DMS79 (cell line): ENCODE measurements at regions not wholly inside any gene's neighbourhood (a gene's known extent, or its start where the extent isn't known, plus 50 kb on each side); places are given as distances from the start of the nearest gene placed in this dataset.
"Not testable (repeated sequence)": the region's sequence is repeated elsewhere in the genome, so short reads cannot be mapped to it uniquely, and the experiment has no call there.

ENCODE experiments used
- DNase-seq: peaks from one replicate; lab custom pipeline; 2025; lab: John Stamatoyannopoulos, UW

DNA sequence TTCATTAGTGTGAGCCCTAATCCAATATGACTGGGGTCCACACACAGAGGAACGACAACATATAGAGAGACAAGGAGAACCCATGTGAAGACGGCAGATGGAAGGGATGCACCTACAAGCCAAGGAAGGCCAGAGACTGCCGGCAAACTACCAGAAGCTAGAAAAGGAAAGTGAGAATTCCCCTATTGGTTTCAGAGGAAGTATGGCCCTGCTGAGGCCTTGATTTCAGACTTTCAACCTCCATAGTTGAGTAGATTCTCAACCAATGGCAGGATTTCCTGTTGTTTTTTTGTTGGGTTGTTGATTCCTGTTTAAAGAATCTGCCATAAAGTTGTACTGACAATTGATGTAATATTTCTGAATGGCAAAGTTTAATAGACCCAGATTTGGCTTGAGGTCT is 241.5 kb downstream of the SATB2 start:
- DNase-seq, result no peak

DNA sequence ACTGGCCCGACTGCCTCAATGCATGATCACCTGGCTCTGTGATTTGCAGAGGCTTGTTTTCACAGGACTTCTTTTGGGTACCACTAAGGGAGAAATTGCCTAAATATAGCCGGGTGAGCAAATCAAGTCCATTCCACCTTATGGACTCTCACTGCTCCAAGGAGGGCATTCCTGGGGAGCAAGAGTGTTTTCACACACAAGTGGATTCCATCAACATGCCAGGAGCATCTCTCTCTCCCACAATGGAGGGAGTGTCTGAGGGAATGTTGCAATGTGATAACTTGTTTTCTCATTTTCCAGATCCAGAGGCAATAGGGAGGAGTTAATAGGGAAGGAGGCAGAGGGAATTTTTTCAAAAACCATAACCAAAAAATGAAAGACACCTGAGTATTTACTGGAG is 250.7 kb downstream of the SATB2 start:
- no peak for DNase-seq

DNA sequence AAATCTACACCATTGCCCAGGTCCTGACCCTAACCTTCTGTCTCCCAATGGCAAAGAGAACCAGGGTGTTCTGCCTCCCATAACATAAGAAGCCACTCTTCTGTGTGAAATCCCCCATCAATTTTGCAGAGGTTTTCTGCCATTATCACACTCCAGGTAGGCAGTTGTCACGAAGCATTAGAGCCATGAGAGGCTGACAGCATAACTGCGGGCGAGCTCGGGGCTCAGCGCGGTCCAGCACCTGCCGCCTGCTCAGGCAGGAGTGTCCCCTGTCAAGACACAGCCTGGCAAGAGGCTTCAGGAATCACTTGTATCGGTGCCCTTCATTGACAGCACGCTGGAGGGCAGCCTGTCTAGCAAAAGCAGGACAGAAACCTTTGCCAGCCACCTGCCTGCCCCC is 251.2 kb downstream of the SATB2 start:
- DNase-seq, result no peak

DNA sequence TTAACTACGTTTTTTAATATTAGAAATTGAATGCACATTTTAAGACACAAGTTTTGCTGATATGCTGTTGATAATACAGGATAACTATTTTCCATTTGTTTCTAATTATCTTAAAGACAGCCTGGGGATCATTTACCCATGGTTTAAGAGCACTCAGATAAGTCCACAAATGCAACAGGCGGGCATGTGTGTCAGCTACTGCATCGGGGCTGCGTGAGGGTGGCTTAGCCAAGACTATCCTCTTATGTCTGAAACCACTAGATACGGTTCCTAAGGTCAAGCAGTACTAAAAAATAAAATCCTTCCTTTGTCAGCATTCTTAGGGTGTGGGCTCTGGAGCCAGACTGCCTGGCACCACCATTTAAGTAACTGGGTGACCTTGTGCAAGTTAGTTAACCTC is 254.8 kb downstream of the SATB2 start:
- no peak for DNase-seq

DNA sequence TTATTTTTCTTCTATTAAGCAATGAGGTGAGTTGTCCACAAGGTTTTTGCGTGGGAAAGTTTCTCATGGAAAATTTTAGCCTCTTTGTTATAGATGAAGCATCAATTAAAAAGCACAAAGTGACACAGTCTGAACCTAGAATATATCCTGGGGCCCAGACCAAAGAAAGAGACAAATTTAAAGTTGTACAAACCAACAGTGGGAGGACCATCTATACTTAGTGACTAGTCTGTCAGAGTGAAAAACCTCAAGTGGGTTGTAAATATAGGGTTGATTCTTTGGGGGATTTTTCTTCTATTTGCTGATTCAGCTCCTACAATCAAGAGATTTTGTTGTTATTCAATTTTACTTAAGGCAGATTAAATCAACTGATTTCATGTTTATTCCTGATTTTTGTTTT is 256.2 kb downstream of the SATB2 start:
- DNase-seq, result no peak

DNA sequence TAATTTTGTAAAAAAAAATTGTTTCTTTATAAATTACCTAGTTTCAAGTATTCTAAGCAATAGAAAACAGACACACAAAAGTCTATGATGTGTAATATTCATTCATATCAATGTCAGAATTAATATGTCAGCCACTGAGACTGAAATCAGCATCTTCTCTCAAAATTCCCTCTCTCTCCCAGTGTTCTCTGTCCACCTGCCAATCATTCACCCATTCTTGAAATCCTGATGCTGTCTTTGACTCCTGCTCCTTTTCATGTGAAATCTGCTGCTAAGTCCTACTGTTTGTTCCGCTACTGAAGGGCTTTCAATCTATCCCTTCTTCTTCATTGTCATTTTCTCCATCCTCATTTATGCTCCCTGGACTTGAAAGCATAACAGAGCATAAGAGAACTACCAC is 257.9 kb downstream of the SATB2 start:
- DNase-seq, result no peak

DNA sequence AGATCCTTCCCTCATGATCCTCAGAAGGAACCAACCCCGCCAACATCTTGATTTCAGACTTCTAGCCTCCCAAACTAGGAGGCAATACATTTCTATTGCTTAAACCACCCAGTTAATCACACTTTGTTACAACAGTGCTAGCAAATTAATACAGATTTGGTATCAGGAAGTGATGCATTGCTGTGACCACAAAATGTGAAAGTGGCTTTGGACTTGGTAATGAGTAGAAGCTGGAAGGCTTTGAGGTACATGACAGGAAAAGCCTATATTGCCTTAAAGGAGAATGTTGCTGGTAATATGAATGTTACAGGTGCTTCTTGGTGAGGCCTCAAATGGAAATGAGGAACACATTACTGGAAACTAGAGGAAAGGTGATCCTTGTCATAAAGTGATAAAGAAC is 260.3 kb downstream of the SATB2 start:
- DNase-seq, result no peak

DNA sequence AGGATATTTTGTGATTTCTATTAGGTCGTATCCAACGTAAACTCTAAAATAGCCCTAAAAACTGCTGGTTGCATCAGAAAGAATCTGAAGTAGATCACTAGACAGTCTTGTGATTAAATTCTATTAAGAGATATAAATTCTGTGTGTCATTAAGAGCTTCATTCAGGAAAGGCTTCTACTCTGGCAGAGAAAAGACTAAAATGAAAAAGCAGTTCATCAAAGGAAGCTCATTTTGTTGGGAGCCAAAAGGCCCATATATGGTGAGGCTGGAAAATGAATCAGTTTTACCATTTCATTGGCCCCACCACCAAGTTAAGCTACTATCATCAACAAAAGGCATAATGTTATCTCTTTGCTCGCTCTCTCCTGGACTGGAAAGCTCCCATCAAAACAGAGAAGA is 261.1 kb downstream of the SATB2 start:
- DNase-seq, result no peak

DNA sequence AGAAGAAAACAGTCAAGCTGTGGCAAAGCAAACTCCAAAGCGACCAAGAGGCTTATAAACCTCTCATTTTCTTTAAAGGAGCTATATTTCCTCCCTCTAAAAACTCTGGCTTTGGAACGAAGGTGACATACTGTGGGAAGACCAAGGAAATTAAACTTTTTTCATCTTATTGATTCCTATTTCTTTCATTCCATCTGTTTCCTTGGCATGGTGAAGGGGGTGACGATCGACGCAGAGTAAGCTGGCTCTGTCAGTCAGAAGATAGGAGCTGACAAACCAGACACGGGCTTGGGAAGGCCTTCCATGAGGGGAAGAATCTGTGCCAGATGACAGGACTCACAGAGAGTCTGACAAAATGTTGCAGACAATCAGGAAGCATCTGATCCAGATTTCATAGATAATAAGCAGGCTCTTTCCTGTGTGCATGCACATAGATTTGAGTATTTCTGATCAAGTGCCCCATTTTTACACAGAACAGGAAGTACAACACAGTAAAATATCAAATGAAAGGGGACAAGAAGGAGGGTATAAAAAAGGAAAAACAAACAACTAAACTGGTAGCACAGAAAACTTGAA is 261.7 kb downstream of the SATB2 start:
- DNase-seq, result no peak

DNA sequence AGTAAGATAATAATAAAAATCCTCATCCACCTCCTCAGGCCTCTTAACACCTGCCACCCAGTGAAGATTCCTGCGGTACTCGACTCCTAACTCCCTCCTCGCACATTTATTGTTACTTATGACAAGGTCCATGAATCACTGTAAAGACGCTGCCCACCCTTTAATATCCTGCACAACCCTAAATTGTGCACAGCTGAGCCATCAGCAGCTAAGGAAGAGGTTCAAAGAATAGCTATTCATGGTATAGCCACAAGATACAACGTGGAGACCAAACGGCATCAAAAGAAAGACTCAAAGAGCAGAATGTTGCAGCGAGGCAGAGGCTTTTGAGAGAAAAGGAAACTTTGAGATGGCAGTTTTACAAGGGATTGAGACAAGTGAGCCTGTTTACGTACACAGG is 266.3 kb downstream of the SATB2 start:
- no peak for DNase-seq

DNA sequence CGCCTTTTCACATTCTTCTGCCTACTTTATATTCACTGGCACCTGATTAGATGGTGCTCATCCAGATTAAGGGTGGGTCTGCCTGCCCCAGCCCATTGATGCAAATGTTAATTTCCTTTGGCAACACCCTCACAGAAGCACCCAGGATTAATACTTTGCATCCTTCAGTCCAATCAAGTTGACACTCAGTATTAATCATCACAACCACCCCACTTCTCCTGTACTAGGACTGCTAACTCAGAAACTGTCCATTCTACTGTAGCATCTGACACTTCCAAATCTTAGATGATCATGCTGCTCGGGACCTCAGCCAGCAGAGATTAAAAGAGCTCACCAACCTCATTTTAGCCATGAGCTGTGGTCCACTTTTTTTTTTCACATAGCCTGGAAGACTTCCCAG is 268.5 kb downstream of the SATB2 start:
- no peak for DNase-seq

DNA sequence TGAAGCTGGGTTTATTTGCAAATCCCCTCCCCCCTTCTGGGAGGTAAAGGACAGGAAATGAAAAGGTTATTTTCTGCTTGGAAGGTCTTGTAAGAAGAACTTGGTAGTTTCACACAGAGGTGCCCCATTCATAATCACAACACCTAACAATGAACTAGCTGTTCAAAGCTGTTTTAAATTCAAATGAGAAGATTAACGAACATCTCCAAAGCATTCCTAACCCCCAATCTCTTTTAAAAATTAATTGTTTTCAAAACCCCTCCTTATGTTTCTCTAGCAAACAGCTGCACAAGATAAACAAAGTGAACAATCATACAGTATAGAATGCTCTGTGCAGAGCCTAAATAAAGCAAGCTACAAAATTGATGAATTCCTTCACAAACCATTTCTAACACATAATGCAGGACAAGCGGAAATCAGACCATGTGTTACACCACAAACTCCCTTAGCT is 271.4 kb downstream of the SATB2 start:
- no peak for DNase-seq

DNA sequence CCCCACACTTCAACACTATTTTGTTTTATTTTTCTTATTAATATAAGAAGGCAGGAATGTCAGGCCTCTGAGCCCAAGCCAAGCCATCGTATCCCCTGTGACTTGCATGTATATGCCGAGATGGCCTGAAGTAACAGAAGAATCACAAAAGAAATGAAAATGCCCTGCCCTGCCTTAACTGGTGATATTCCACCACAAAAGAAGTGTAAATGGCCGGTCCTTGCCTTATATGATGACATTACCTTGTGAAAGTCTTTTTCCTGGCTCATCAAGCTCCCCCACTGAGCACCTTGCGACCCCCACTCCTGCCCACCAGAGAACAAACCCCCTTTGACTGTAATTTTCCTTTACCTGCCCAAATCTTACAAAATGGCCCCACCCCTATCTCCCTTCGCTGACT is 272.6 kb downstream of the SATB2 start:
- not testable (repeated sequence) for DNase-seq

DNA sequence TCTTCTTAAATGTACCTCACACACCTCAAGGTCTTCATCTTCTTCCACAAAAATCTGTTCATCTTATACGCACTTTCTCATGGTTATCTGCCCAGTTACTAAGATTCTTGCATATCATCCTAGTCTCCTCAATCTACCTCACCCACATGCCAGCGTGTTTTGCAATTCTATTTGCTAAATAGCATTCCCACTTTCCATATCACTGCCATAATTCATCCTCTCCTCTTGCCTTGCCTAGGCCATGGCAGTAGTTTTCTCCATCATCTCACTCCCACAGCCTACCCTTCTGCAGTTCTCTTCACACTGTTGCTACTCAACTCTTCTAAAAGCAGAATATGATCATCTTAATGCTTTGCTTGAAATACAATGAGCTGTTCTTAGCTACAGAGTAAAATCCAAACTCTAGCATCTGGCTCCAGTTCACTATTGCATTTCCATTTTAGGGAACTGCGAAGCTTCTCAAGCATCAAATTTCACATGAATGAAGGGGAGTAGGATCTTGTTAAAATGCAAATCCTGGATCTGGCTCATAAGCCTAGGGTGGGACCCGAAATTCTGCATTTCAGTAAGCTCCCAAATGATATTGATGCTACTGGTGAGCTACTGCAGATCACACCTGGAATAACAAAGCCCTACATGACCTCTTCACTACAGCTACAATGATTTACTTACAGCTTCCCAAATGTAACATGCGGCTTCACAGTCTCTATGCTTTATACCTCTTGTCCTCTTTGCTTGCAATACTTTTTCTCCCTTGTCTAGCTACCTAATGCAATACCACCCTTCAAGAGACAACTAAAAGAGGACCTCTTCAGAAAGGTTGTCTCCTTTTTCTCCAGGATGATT is 293.9 kb downstream of the SATB2 start:
- no peak for DNase-seq

DNA sequence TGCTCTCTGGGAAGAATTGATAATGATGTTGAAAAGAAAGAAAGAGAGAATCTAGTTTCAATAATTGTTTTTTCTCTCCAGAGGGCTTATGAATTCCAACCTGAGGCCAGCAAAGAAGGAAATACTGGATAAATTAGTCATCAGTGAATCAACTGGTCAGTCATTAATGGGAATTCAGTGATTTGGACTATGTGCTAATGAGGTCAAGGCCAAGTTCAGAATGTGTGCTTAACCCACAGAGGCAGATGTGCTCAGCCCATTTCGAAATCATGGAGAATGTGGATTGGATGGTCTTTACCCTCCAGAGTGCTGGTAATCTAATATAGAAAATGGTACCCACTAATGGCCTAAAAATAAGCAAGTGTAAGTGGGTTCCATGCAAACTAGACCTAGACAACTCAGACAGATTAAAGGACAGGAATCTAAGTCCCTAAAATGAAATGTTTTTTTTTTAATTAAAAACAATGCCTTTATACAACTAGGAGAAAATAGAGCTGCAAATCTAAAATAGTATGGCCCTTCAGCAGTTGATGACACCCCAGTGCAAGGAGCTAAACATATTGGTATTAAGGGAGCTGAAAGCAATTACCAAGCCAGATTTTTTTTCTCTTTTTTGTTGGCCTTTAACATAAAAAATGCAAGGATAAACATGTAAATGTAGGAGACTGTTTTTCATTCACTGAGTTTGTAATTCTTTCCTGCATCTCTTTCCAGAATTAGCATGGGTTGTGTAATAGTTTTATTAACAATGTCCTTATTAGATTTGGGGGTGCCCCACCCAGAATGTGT is 296.9 kb downstream of the SATB2 start:
- DNase-seq, result no peak

DNA sequence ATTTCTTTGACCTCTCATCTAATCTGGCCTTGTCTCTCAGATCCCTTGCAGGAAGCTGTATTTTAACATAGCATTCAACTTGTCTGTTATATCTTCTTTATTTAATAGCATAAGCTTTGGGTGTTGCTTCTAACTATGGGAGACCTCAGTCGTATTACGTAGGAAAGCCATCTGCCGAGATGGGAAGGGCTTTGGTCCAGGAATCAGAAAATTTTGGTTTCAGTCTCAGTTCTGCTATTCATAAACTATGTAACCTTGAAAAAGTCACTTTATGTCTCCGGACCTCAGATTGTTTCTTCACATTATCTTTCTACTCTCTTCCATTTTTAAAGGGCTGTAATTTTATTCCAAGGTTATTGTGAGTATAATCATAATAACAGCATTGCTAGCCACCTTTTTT is 297.7 kb downstream of the SATB2 start:
- no peak for DNase-seq

DNA sequence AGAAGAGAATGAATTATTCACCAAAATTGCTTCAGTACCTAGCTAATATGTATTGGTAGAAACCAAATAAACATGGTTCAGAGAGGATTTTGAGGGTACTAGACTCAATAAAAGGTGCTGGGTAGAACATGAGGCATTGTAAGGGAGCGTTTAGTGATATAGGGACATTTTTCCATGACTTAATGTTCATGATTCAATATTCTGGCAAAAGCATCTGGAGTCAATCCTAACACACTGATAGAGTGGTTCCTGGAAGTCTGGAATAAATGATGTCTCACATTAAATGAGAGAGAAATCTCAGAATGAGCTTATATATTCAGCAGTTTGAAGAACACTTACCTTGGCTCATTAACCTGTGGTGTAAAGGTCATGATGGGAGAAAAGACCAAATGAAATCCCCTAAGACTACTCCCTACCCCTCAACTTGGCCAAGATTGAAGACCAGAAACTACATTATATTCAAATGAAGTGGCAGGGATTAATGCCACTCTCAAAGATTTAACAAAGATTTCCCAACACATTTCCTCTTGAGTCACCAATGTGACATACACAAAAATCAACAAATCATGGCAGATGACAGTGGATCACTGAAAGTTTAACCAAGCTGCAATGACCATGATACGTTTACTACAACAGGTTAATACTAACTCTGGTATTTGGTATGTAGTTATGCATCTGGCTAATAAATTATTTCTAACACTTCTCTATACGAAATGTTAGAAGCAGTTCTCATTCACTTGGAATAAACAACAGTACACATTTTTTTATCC is 309.5 kb downstream of the SATB2 start:
- DNase-seq, result no peak

DNA sequence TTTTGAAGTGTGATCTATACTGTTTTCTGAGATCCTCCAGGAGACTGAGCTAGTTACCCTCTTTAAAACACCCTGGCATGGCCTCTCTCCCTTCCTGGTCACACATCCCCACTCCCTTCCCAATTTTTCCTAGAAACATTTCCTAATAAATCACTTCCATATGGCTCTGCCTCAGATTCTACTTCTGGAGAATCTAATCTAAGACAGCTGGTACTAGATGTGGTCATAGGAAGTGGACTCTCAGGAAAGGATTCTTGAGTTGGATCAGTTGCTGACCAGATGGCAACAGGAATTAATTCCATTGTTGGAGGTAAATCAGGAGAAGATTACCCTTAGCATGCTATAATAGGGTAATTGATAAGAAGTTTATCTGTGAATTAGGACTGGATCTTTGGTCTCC is 310.5 kb downstream of the SATB2 start:
- DNase-seq, result no peak

DNA sequence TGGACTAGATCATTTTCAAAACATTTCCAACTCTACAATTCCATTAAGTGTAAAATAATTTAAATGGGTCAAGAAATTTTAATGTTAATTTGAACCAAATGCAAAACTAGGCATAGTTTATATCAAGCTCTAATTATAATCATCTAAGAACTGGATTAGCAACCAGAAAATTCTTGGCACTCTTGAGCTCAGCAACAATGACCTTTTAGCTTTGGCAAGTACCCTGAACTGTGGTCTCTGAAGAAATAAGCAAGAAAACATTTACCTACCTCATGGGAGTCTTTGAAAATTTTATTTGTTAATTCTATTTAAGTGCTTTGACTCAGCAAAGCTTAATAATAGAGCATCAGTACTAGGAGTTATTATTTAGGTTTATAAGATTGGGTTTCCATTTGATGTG is 313.2 kb downstream of the SATB2 start:
- no peak for DNase-seq

DNA sequence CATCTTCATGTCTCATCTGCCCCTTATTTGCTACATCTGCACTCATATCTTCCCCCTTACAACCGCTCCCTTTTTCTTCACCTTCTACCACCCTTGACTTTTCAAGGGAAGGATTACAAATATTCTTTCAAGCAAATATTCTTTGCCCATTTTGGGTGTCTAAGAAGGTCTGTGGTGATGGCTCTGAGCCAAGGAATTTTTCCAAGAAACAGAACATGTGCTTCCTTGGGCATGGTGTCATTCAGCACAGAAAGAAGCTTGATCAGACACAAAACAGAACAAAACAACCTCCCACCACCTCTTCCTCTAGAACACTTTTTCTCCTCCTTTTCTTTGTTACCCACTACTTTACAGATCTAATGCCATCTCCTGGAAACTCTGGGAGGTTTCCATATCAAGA is 313.7 kb downstream of the SATB2 start:
- DNase-seq, result no peak

DNA sequence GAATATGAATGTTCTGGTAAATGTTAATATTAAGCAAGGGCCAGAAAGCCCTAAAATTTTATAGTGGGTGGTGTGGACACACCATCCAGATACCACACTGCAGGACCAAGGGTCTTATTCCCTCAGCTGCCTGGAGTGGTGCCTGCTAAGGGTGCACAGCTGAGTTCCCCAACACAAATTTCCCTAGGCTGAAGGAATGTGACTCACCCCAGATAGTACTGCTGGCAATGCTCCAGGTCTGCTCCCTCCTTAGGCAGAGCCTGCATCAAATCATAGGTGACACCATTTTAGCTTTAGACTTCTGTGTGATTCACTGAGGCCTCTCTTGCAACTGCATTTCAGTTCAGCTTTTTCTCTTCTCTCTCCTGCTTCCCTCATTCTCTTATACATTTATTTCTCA is 321.1 kb downstream of the SATB2 start:
- no peak for DNase-seq

DNA sequence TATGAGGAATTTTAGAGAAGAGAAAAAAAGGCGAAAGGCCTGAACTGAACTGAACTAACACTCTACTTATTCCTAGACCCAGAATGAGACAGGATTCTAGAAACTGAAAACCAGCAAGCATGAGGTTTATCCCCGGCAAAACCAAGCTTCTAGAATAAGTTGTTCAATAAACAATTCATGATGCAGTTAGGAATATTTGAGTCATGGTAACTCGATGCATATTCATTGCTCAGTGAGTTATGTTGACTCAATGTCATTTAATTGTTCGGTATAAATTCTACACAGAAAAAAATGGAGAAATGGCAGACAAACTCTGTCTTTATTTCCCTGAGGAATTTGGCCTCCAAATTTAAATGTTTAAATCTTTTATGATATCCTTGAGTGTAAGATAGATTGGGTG is 321.5 kb downstream of the SATB2 start:
- DNase-seq, result no peak
